ENCODE measurements at regions not wholly inside any gene's neighbourhood (a gene's known extent, or its start where the extent isn't known, plus 50 kb on each side); places are given as distances from the start of the nearest gene placed in this dataset.

DNA sequence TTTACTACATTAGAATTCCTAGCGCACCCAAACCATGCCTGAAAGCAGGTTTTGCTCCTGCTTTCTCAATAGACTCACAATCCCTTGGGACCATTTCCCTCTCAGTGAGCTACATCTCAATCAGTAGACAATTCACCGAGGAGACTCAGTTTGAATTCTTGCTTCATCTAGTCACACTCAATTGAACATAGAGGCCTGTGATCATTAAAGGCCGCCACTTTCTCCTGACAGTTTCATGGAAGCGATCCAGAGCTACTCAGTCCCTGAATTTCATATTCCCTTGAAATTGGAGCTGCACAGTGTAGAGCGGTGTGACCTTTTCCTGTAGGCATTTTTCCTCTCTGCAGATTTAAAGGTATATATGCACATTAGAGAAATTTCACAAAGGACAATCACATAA lies 193.9 kb upstream of the SPOCK3 start:
- no peak for TF ChIP-seq CTCF (IDR thresholded peaks at IDR 0.05; ENCODE audit: low read length)
- TF ChIP-seq EZH2 (IDR thresholded peaks at IDR 0.05; ENCODE audit: borderline replicate concordance, low read length) = no peak
